ENCODE measurements at regions not wholly inside any gene's neighbourhood (a gene's known extent, or its start where the extent isn't known, plus 50 kb on each side); places are given as distances from the start of the nearest gene placed in this dataset.

DNA sequence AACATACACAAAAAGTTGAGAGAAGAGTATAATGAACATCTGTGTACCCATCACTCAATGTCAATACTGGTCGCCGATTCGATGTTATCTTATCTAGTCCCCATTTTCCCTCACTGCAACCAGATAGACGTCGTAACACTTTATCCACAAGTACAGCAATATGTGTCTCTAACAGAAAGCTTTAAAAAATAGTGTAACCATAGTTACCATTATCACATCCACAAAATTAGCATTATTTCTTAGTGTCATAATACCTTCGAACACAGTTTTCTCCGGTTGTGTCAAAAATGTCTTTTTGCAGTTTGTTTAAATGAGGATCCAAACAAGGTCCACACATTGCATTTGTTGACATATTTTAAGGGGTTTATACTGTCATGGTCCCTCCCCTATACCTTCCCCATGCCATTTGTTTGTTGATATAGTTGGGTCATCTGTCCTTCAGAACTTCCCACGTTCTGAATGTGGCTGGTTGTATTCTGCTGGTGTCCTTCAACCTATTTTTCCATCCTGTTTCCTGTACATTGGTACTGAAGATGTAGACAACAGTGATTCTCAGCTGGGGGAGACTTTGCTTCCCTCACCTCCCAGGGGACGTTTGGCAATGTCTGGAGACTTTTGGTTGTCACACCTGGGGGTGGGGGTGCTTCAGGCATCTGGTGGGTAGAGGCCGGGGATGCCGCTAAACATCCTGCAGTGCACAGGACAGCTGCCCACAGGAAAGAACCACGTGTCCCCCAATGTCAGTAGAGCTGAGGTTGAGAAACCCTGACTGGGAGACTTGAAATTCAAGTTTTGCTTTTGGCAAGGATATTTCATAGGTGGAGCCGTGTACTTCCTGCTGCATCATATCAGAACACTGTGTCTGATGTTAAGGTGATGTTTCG lies 72.7 kb upstream of the SPRED2 start (continued):
- TF ChIP-seq, protein P1, sequence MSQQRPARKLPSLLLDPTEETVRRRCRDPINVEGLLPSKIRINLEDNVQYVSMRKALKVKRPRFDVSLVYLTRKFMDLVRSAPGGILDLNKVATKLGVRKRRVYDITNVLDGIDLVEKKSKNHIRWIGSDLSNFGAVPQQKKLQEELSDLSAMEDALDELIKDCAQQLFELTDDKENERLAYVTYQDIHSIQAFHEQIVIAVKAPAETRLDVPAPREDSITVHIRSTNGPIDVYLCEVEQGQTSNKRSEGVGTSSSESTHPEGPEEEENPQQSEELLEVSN (IDR thresholded peaks at IDR 0.05): no peak
- no peak for TF ChIP-seq YY1 (IDR thresholded peaks at IDR 0.05; ENCODE audit: low read depth, low read length)
- no peak for TF ChIP-seq JUN (IDR thresholded peaks at IDR 0.05; ENCODE audit: low read depth, low read length)
- TF ChIP-seq, protein P2, sequence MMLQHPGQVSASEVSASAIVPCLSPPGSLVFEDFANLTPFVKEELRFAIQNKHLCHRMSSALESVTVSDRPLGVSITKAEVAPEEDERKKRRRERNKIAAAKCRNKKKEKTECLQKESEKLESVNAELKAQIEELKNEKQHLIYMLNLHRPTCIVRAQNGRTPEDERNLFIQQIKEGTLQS (IDR thresholded peaks at IDR 0.05; ENCODE audit: insufficient read depth, low read depth, low read length): no peak
- no peak for TF ChIP-seq TAF7 (optimal IDR thresholded peaks at IDR 0.05; ENCODE audit: borderline replicate concordance, low read depth, low read length)
- TF ChIP-seq POU5F1 (IDR thresholded peaks at IDR 0.05; ENCODE audit: low read depth, low read length): no peak
- no peak for TF ChIP-seq GTF2F1 (IDR thresholded peaks at IDR 0.05; ENCODE audit: borderline replicate concordance, low read depth, low read length)
- no peak for TF ChIP-seq BRCA1 (IDR thresholded peaks at IDR 0.05; ENCODE audit: low read depth, low read length)
- TF ChIP-seq BACH1 (IDR thresholded peaks at IDR 0.05; ENCODE audit: low read length): no peak
- no peak for TF ChIP-seq ASH2L (IDR thresholded peaks at IDR 0.05; ENCODE audit: low read length)
- TF ChIP-seq, protein P3, sequence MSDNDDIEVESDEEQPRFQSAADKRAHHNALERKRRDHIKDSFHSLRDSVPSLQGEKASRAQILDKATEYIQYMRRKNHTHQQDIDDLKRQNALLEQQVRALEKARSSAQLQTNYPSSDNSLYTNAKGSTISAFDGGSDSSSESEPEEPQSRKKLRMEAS (IDR thresholded peaks at IDR 0.05): no peak
- TF ChIP-seq SP1 (IDR thresholded peaks at IDR 0.05; ENCODE audit: low read depth, low read length): no peak
